SH-SY5Y (cell line): ENCODE measurements at regions not wholly inside any gene's neighbourhood (a gene's known extent, or its start where the extent isn't known, plus 50 kb on each side); places are given as distances from the start of the nearest gene placed in this dataset.

ENCODE experiments used
- GATA2 ChIP-seq: IDR thresholded peaks from 2 replicates; pipeline ENCODE4 v1.6.1; 2011; ENCODE audit warnings: mild to moderate bottlenecking, low read depth, low read length
- GATA3 ChIP-seq: IDR thresholded peaks from 2 replicates; pipeline ENCODE4 v1.6.1; 2011; ENCODE audit warnings: low read depth, mild to moderate bottlenecking, low read length, moderate library complexity

- TF ChIP-seq GATA2 (no peak), GATA3 (no peak)
These were observed 473.0 kb downstream of the CETN3 start for GRCh38 chr5:89936576-89936975.
